KMS-11 (cell line): ENCODE measurements at regions not wholly inside any gene's neighbourhood (a gene's known extent, or its start where the extent isn't known, plus 50 kb on each side); places are given as distances from the start of the nearest gene placed in this dataset.

Experiments
- H2AFZ ChIP-seq: fragments of 200-600 bp; sonication (generic); 2 replicates; pipeline ENCODE4 v1.6.1; 2016; ENCODE audit warnings: antibody characterized with exemption, mixed run types, low read depth
- H3K27ac ChIP-seq: fragments of 200-600 bp; sonication (generic); 2 replicates; pipeline ENCODE4 v1.6.1; 2016; ENCODE audit warnings: mild to moderate bottlenecking, mixed run types
- H3K27me3 ChIP-seq: fragments of 200-600 bp; sonication (generic); 2 replicates; pipeline ENCODE4 v1.6.1; 2017; ENCODE audit warnings: mild to moderate bottlenecking, low read depth, mixed run types, moderate library complexity; ENCODE audit not compliant: insufficient read depth
- H3K36me3 ChIP-seq: fragments of 200-600 bp; sonication (generic); 2 replicates; pipeline ENCODE4 v1.6.1; 2017; ENCODE audit warnings: mild to moderate bottlenecking, mixed run types; ENCODE audit not compliant: insufficient read depth
- H3K4me1 ChIP-seq: fragments of 200-600 bp; sonication (generic); 2 replicates; pipeline ENCODE4 v1.6.1; 2016; ENCODE audit warnings: mild to moderate bottlenecking, low read depth, mixed run types; ENCODE audit not compliant: poor library complexity, severe bottlenecking
- H3K4me2 ChIP-seq: fragments of 200-600 bp; sonication (generic); 2 replicates; pipeline ENCODE4 v1.7.0; 2016; ENCODE audit warnings: mild to moderate bottlenecking, mixed run types
- H3K4me3 ChIP-seq: fragments of 200-600 bp; sonication (generic); IDR thresholded peaks from 2 replicates; pipeline ENCODE4 v1.6.1; 2017; ENCODE audit warnings: low read depth, low read length, mixed read lengths; ENCODE audit not compliant: insufficient read depth
- H3K79me2 ChIP-seq: fragments of 200-600 bp; sonication (generic); 2 replicates; pipeline ENCODE4 v1.6.1; 2016; ENCODE audit warnings: low read depth, mixed run types; ENCODE audit not compliant: insufficient read depth
- H3K9ac ChIP-seq: fragments of 200-600 bp; sonication (generic); 2 replicates; pipeline ENCODE4 v1.6.1; 2016; ENCODE audit warnings: mild to moderate bottlenecking, mixed run types
- H4K20me1 ChIP-seq: fragments of 200-600 bp; sonication (generic); 2 replicates; pipeline ENCODE4 v1.6.1; 2016; ENCODE audit warnings: mild to moderate bottlenecking, mixed run types; ENCODE audit not compliant: insufficient read depth
- TF ChIP-seq, protein P1 (sequence below): fragments of 200-600 bp; sonication (generic); conservative IDR thresholded peaks from 2 replicates; pipeline ENCODE4 v1.6.1; 2017; ENCODE audit warnings: low read depth, mild to moderate bottlenecking, antibody characterized with exemption, low read length, moderate library complexity, mixed read lengths

- no peak overlapping the region for H2AFZ ChIP-seq
- no peaks in the 10 kb centered on the region for H3K79me2 ChIP-seq
- H3K36me3 ChIP-seq = no peaks in the 10 kb centered on the region
- H4K20me1 ChIP-seq = no peaks in the 10 kb centered on the region
- H3K27me3 ChIP-seq = no peaks in the 10 kb centered on the region
- H3K4me1 ChIP-seq = no peaks in the 10 kb centered on the region
- H3K9ac ChIP-seq = no peak overlapping the region
- no peak overlapping the region for H3K4me2 ChIP-seq
- TF ChIP-seq, protein P1, sequence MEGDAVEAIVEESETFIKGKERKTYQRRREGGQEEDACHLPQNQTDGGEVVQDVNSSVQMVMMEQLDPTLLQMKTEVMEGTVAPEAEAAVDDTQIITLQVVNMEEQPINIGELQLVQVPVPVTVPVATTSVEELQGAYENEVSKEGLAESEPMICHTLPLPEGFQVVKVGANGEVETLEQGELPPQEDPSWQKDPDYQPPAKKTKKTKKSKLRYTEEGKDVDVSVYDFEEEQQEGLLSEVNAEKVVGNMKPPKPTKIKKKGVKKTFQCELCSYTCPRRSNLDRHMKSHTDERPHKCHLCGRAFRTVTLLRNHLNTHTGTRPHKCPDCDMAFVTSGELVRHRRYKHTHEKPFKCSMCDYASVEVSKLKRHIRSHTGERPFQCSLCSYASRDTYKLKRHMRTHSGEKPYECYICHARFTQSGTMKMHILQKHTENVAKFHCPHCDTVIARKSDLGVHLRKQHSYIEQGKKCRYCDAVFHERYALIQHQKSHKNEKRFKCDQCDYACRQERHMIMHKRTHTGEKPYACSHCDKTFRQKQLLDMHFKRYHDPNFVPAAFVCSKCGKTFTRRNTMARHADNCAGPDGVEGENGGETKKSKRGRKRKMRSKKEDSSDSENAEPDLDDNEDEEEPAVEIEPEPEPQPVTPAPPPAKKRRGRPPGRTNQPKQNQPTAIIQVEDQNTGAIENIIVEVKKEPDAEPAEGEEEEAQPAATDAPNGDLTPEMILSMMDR = no peak
- no peak overlapping the region for H3K4me3 ChIP-seq
- H3K27ac ChIP-seq = no peak overlapping the region
These were observed 242.5 kb downstream of the ERMARD start for GRCh38 chr6:169993861-169994481.

- Histone ChIP-seq H2AFZ (no peak overlapping the region), H3K27me3 (no peaks in the 10 kb centered on the region), H3K4me1 (no peaks in the 10 kb centered on the region), H3K36me3 (no peaks in the 10 kb centered on the region), H4K20me1 (no peaks in the 10 kb centered on the region), H3K79me2 (no peaks in the 10 kb centered on the region), H3K4me3 (no peak overlapping the region), H3K27ac (no peak overlapping the region), H3K4me2 (no peak overlapping the region), H3K9ac (no peak overlapping the region)
- TF ChIP-seq, protein P1 = no peak
These were observed 240.5 kb downstream of the ERMARD start for GRCh38 chr6:169991913-169992312.

- H3K9ac ChIP-seq = no peak overlapping the region
- H2AFZ ChIP-seq = no peak overlapping the region
- TF ChIP-seq, protein P1 = no peak
- H3K27ac ChIP-seq = no peak overlapping the region
- H3K4me2 ChIP-seq = no peak overlapping the region
- H3K27me3 ChIP-seq = no peaks in the 10 kb centered on the region
- H3K79me2 ChIP-seq = no peaks in the 10 kb centered on the region
- H3K36me3 ChIP-seq = no peaks in the 10 kb centered on the region
- no peaks in the 10 kb centered on the region for H3K4me1 ChIP-seq
- H3K4me3 ChIP-seq = no peak overlapping the region
- H4K20me1 ChIP-seq = no peaks in the 10 kb centered on the region
These were observed 239.6 kb downstream of the ERMARD start for GRCh38 chr6:169991031-169991390.

GRCh38 chr6:169990095-169991030 is 238.9 kb downstream of the ERMARD start:
- Histone ChIP-seq H3K4me1 (no peaks in the 10 kb centered on the region), H3K4me2 (no peak overlapping the region), H3K79me2 (no peaks in the 10 kb centered on the region), H3K4me3 (no peak overlapping the region), H3K27me3 (no peaks in the 10 kb centered on the region), H3K9ac (no peak overlapping the region), H2AFZ (no peak overlapping the region), H3K36me3 (no peaks in the 10 kb centered on the region), H4K20me1 (no peaks in the 10 kb centered on the region), H3K27ac (no peak overlapping the region)
- TF ChIP-seq, protein P1 = no peak
